B cell (primary cell): ENCODE measurements at regions not wholly inside any gene's neighbourhood (a gene's known extent, or its start where the extent isn't known, plus 50 kb on each side); places are given as distances from the start of the nearest gene placed in this dataset.

Source experiments
- ATAC-seq: fragments of 200-7000 bp; cut with Tn5 transposase; one replicate; pipeline ENCODE4 v1.10.0; 2021; ENCODE audit warnings: low read depth, mild to moderate bottlenecking, moderate number of reproducible peaks, moderate library complexity
- CTCF ChIA-PET: fragments of 350-600 bp; sonication (Branson Sonifier 250); formaldehyde crosslinking; loops from one replicate; lab custom pipeline; 2021; ENCODE audit warnings: antibody characterized with exemption, inconsistent platforms; lab: Charles Lee
- POLR2A ChIA-PET: fragments of 350-600 bp; sonication (Branson Sonifier 250); formaldehyde crosslinking; loops from one replicate; lab custom pipeline; 2021; ENCODE audit warnings: antibody characterized with exemption; lab: Charles Lee
- DNase-seq: peaks from one replicate; pipeline ENCODE4 v3.0.0; 2013
- H2AFZ ChIP-seq: 2 replicates; pipeline ENCODE4 v1.6.1; 2012; ENCODE audit warnings: mild to moderate bottlenecking, low read depth, low read length; ENCODE audit not compliant: insufficient read depth, poor library complexity, severe bottlenecking
- H3K27ac ChIP-seq, 2 donors: 1 replicate in 1 of 2; 2 replicates in 1 of 2; pipeline ENCODE4 v1.5.1; 2012 to 2013; ENCODE audit warnings: low read length in 2 of 2, mild to moderate bottlenecking in 2 of 2, moderate library complexity in 1 of 2
- H3K27me3 ChIP-seq, 4 experiments: fragments of 200-600 bp in 1 of 4; sonication (generic) in 1 of 4; replicated peaks in 1 of 4; 1 replicate in 2 of 4; 2 replicates in 2 of 4; pipeline versions ENCODE4 v1.6.1 to v1.7.0; 2013 to 2016; ENCODE audit warnings: low read length in 3 of 4, mild to moderate bottlenecking in 2 of 4, mixed read lengths in 1 of 4, moderate library complexity in 1 of 4; ENCODE audit not compliant: insufficient read depth in 4 of 4, control insufficient read depth in 3 of 4; ENCODE audit errors: control extremely low read depth in 1 of 4
- H3K36me3 ChIP-seq, 2 experiments: replicated peaks in 1 of 2; 1 replicate in 1 of 2; 2 replicates in 1 of 2; pipeline versions ENCODE4 v1.6.1 to v1.7.1; 2013; ENCODE audit warnings: low read length in 1 of 2; ENCODE audit not compliant: insufficient read depth in 2 of 2, control insufficient read depth in 1 of 2; ENCODE audit errors: control extremely low read depth in 1 of 2, extremely low read depth in 1 of 2
- H3K4me1 ChIP-seq, 2 donors: fragments of 200-600 bp in 1 of 2; sonication (generic) in 1 of 2; 1 replicate in 1 of 2; 2 replicates in 1 of 2; pipeline versions ENCODE4 v1.5.1 to v1.6.1; 2013 to 2017; ENCODE audit warnings: low read length in 2 of 2; ENCODE audit not compliant: control insufficient read depth in 2 of 2, insufficient read depth in 2 of 2
- H3K4me2 ChIP-seq: replicated peaks from 2 replicates; pipeline ENCODE3; 2012; ENCODE audit warnings: mild to moderate bottlenecking, low read depth, low read length; ENCODE audit not compliant: poor library complexity, severe bottlenecking
- H3K4me3 ChIP-seq, 5 experiments: fragments of 200-600 bp in 1 of 5; sonication (generic) in 1 of 5; 1 replicate in 3 of 5; 2 replicates in 2 of 5; pipeline versions ENCODE4 v1.5.1 to v1.7.0; 2011 to 2016; ENCODE audit warnings: low read length in 4 of 5, mild to moderate bottlenecking in 4 of 5, low read depth in 2 of 5, control low read depth in 1 of 5, moderate library complexity in 1 of 5; ENCODE audit not compliant: insufficient read depth in 1 of 5; ENCODE audit errors: control extremely low read depth in 1 of 5, extremely low read depth in 1 of 5
- H3K79me2 ChIP-seq: fragments of 200-600 bp; sonication (generic); one replicate; pipeline ENCODE4 v1.6.0; 2016; ENCODE audit warnings: low read length; ENCODE audit not compliant: control insufficient read depth, insufficient read depth
- H3K9ac ChIP-seq: fragments of 200-600 bp; sonication (generic); 2 replicates; pipeline ENCODE4 v1.6.1; 2017; ENCODE audit warnings: mild to moderate bottlenecking, low read length, moderate library complexity
- H3K9me3 ChIP-seq, 3 donors: one replicate each; pipeline versions ENCODE4 v1.6.1 to v1.7.1; 2013; ENCODE audit warnings: low read length in 2 of 3; ENCODE audit not compliant: control insufficient read depth in 2 of 3, insufficient read depth in 1 of 3; ENCODE audit errors: control extremely low read depth in 1 of 3
- H4K20me1 ChIP-seq: 2 replicates; pipeline ENCODE4 v1.6.0; 2012; ENCODE audit warnings: mild to moderate bottlenecking, low read length; ENCODE audit not compliant: insufficient read depth, control insufficient read depth, poor library complexity, severe bottlenecking
- H3K27ac Mint-ChIP-seq: one replicate; pipeline ENCODE4 v1.8.0; 2021; ENCODE audit warnings: mixed read lengths
- H3K27me3 Mint-ChIP-seq: one replicate; pipeline ENCODE4 v1.8.0; 2021; ENCODE audit warnings: mixed read lengths
- H3K4me1 Mint-ChIP-seq: one replicate; pipeline ENCODE4 v1.8.0; 2021; ENCODE audit warnings: mixed read lengths
- H3K4me3 Mint-ChIP-seq: one replicate; pipeline ENCODE4 v1.8.0; 2021; ENCODE audit warnings: mixed read lengths
- H3K9me3 Mint-ChIP-seq: one replicate; pipeline ENCODE4 v1.8.0; 2022; ENCODE audit warnings: mixed read lengths; ENCODE audit not compliant: insufficient read depth
- CTCF ChIP-seq: fragments of 200-600 bp; IDR thresholded peaks from one replicate; pipeline ENCODE4 v1.8.0; 2022; ENCODE audit warnings: antibody characterized with exemption, mild to moderate bottlenecking
- EZH2 ChIP-seq: IDR thresholded peaks from 2 replicates; pipeline ENCODE4 v1.6.1; 2012; ENCODE audit warnings: borderline replicate concordance, low read depth, mild to moderate bottlenecking, moderate library complexity, low read length; ENCODE audit not compliant: insufficient read depth, poor library complexity, severe bottlenecking
- WGBS: methylation state at CpG from one replicate; pipeline ENCODE4 v1.1.5; 2013; ENCODE audit warnings: missing lambda C conversion rate; ENCODE audit not compliant: insufficient coverage; 5-methylcytosine and 5-hydroxymethylcytosine counted together
- intact Hi-C: fragments of 100-400 bp; cut with micrococcal nuclease; formaldehyde crosslinking; loops from one replicate; pipeline ENCODE4 v1.10.0; 2022

- no peaks in the 10 kb centered on the region for H3K4me1 ChIP-seq
- Mint-ChIP-seq H3K27ac (no peak overlapping the region), H3K27me3 (peaks cover 11% of the 10 kb centered on the region), H3K4me1 (no peaks in the 10 kb centered on the region), H3K4me3 (no peak overlapping the region), H3K9me3 (peaks cover 4% of the 10 kb centered on the region)
- H3K27me3 ChIP-seq = no peaks in the 10 kb centered on the region
- H3K9me3 ChIP-seq = no peaks in the 10 kb centered on the region
- H3K27ac ChIP-seq = no peak overlapping the region
- no peak overlapping the region for H3K9ac ChIP-seq
- no peak for DNase-seq
- no peak for TF ChIP-seq EZH2
- TF ChIP-seq CTCF = no peak
- POLR2A ChIA-PET = no interaction called here
- ATAC-seq = no peak
- H3K79me2 ChIP-seq = no peaks in the 10 kb centered on the region
- H3K4me3 ChIP-seq = no peak overlapping the region
- H3K4me2 ChIP-seq = no peak overlapping the region
- CTCF ChIA-PET = no interaction called here
- H2AFZ ChIP-seq = no peak overlapping the region
- H3K36me3 ChIP-seq = no peaks in the 10 kb centered on the region
- intact Hi-C loops = no loop called here
- 83% methylated on average over 1 of the region's 2 CpGs for whole genome bisulfite sequencing
- no peaks in the 10 kb centered on the region for H4K20me1 ChIP-seq
These were observed 91.2 kb upstream of the MYOCD start for GRCh38 chr17:12574525-12574924.

GRCh38 chr17:12575641-12576040 is 90.0 kb upstream of the MYOCD start:
- peaks cover 4% of the 10 kb centered on the region for H3K9me3 Mint-ChIP-seq
- no peaks in the 10 kb centered on the region for H3K4me1 Mint-ChIP-seq
- no peak overlapping the region for H2AFZ ChIP-seq
- no peaks in the 10 kb centered on the region for H3K27me3 ChIP-seq
- H3K9ac ChIP-seq = no peak overlapping the region
- POLR2A ChIA-PET = no interaction called here
- no peak for ATAC-seq
- no peak overlapping the region for H3K4me3 ChIP-seq
- TF ChIP-seq CTCF (no peak), EZH2 (no peak)
- no peak overlapping the region for H3K27ac Mint-ChIP-seq
- CTCF ChIA-PET = no interaction called here
- no peak for DNase-seq
- H3K4me3 Mint-ChIP-seq = no peak overlapping the region
- no peaks in the 10 kb centered on the region for H3K36me3 ChIP-seq
- intact Hi-C loops = no loop called here
- no peaks in the 10 kb centered on the region for H3K79me2 ChIP-seq
- no peak overlapping the region for H3K4me2 ChIP-seq
- H3K27me3 Mint-ChIP-seq = peaks cover 15% of the 10 kb centered on the region
- no peaks in the 10 kb centered on the region for H3K9me3 ChIP-seq
- H3K27ac ChIP-seq = no peak overlapping the region
- no peaks in the 10 kb centered on the region for H4K20me1 ChIP-seq
- H3K4me1 ChIP-seq = no peaks in the 10 kb centered on the region
